Testis (tissue), 2 donors: ENCODE measurements at regions not wholly inside any gene's neighbourhood (a gene's known extent, or its start where the extent isn't known, plus 50 kb on each side); places are given as distances from the start of the nearest gene placed in this dataset.

Source experiments
- DNase-seq: peaks from one replicate; pipeline ENCODE4 v3.0.0-alpha.2; 2019
- H3K27ac ChIP-seq, 2 donors: fragments of 200-600 bp; sonication (generic); one replicate each; pipeline ENCODE4 v1.5.1; 2019
- H3K27me3 ChIP-seq: fragments of 200-600 bp; sonication (generic); one replicate; pipeline ENCODE4 v1.5.1; 2019
- H3K36me3 ChIP-seq: fragments of 200-600 bp; sonication (generic); one replicate; pipeline ENCODE4 v1.5.1; 2017; ENCODE audit warnings: low read depth; ENCODE audit errors: missing control alignments
- H3K4me1 ChIP-seq: fragments of 200-600 bp; sonication (generic); one replicate; pipeline ENCODE4 v1.5.1; 2019
- H3K4me3 ChIP-seq, 2 donors: fragments of 200-600 bp; sonication (generic); one replicate each; pipeline ENCODE4 v1.5.1; 2017 to 2019
- H3K9me3 ChIP-seq: fragments of 200-600 bp; sonication (generic); one replicate; pipeline ENCODE4 v1.5.1; 2017
- POLR2A ChIP-seq: fragments of 450-650 bp; IDR thresholded peaks from one replicate; pipeline ENCODE4 v1.6.1; 2017; ENCODE audit warnings: antibody characterized with exemption, mild to moderate bottlenecking, moderate library complexity
- WGBS, 2 donors: methylation state at CpG; one replicate each; pipeline ENCODE4 v1.1.5; 2018; 5-methylcytosine and 5-hydroxymethylcytosine counted together
- intact Hi-C: fragments of 100-400 bp; cut with DNase I; formaldehyde crosslinking; loops from one replicate; pipeline ENCODE4 v1.15.1; 2023; ENCODE audit warnings: low total_unique reads
- TF ChIP-seq, protein P1 (sequence below), 3 experiments: fragments of 450-650 bp in 2 of 3; fragments of 200-600 bp in 1 of 3; sonication (generic) in 1 of 3; IDR thresholded peaks; one replicate each; pipeline ENCODE4 v1.5.1; 2016 to 2019; ENCODE audit warnings: antibody characterized with exemption in 3 of 3, mild to moderate bottlenecking in 2 of 3, moderate library complexity in 1 of 3

DNA sequence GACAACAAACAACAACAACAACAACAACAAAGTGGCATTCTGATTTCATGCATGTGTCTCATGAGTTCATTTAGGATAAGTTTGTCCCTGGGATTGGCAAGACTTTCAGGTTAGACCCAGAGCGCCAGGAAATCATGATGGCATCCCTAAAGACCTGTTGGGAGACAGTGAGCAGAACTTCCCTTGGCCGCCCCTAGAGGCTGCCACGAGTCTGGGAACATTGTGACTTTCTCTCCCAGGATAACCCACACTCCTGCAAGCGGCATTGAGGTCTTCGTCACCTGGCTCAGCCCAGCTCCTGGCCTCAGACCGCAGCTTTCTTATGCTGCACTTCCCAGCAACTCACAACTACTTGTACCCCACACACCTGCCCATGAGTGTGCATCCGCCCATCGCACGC is 80.5 kb upstream of the RNF32 start:
- no peaks in the 10 kb centered on the region for H3K4me1 ChIP-seq
- TF ChIP-seq, protein P1, sequence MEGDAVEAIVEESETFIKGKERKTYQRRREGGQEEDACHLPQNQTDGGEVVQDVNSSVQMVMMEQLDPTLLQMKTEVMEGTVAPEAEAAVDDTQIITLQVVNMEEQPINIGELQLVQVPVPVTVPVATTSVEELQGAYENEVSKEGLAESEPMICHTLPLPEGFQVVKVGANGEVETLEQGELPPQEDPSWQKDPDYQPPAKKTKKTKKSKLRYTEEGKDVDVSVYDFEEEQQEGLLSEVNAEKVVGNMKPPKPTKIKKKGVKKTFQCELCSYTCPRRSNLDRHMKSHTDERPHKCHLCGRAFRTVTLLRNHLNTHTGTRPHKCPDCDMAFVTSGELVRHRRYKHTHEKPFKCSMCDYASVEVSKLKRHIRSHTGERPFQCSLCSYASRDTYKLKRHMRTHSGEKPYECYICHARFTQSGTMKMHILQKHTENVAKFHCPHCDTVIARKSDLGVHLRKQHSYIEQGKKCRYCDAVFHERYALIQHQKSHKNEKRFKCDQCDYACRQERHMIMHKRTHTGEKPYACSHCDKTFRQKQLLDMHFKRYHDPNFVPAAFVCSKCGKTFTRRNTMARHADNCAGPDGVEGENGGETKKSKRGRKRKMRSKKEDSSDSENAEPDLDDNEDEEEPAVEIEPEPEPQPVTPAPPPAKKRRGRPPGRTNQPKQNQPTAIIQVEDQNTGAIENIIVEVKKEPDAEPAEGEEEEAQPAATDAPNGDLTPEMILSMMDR (IDR thresholded peaks at IDR 0.05) = no peak
- no peak for TF ChIP-seq POLR2A
- H3K9me3 ChIP-seq = no peaks in the 10 kb centered on the region
- H3K27me3 ChIP-seq = no peaks in the 10 kb centered on the region
- no peak overlapping the region for H3K27ac ChIP-seq
- DNase-seq = no peak
- H3K4me3 ChIP-seq = no peak overlapping the region
- no peaks in the 10 kb centered on the region for H3K36me3 ChIP-seq
- WGBS, 2 donors = 75 to 82% methylated on average over 7 to 9 of the region's 9 CpGs
- intact Hi-C loops = no loop called here

GRCh38 chr7:156559001-156559400 is 81.6 kb upstream of the RNF32 start:
- Histone ChIP-seq H3K4me1 (no peaks in the 10 kb centered on the region), H3K27me3 (no peaks in the 10 kb centered on the region), H3K36me3 (no peaks in the 10 kb centered on the region), H3K27ac (no peak overlapping the region), H3K9me3 (no peaks in the 10 kb centered on the region), H3K4me3 (no peak overlapping the region)
- WGBS, 2 donors = 95 to 97% methylated on average over 9 of the region's 9 CpGs
- DNase-seq = no peak
- TF ChIP-seq, protein P1 (IDR thresholded peaks at IDR 0.05) = no peak
- intact Hi-C loops = no loop called here

- intact Hi-C loops = no loop called here
- Histone ChIP-seq H3K27ac (no peak overlapping the region), H3K27me3 (no peaks in the 10 kb centered on the region), H3K4me1 (no peaks in the 10 kb centered on the region), H3K4me3 (no peak overlapping the region), H3K36me3 (no peaks in the 10 kb centered on the region), H3K9me3 (no peaks in the 10 kb centered on the region)
- no peak for DNase-seq
- WGBS, 2 donors = 85 to 91% methylated on average over 4 of the region's 4 CpGs
- TF ChIP-seq, protein P1 (IDR thresholded peaks at IDR 0.05) = no peak
- no peak for TF ChIP-seq POLR2A
Measured at GRCh38 chr7:156558198-156558597, 82.4 kb upstream of the RNF32 start.

DNA sequence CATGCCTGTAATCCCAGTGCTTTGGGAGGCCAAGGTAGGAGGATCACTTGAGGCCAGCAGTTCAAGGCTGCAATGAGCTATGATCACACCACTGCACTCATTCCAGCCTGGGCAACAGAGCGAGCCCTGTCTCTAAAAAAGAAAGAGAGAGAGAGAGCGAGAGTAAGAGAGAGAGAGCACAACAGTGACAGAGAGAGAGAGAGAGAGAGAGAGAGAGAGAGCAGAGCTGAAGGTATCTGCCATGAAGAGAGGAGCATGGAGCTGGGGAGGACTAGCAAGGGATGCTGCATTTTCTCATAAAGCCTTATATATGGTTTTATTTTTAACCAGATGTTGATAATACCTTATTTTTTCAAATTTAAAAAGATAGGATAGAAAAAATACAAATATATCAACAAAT is 84.5 kb upstream of the RNF32 start:
- 80 to 87% methylated on average over 2 of the region's 2 CpGs for WGBS, 2 donors
- DNase-seq = no peak
- Histone ChIP-seq H3K9me3 (no peaks in the 10 kb centered on the region), H3K27ac (no peak overlapping the region), H3K27me3 (no peaks in the 10 kb centered on the region), H3K4me1 (no peaks in the 10 kb centered on the region), H3K36me3 (no peaks in the 10 kb centered on the region), H3K4me3 (no peak overlapping the region)
- no peak for TF ChIP-seq POLR2A
- TF ChIP-seq, protein P1 (IDR thresholded peaks at IDR 0.05) = no peak
- intact Hi-C loops = no loop called here

DNA sequence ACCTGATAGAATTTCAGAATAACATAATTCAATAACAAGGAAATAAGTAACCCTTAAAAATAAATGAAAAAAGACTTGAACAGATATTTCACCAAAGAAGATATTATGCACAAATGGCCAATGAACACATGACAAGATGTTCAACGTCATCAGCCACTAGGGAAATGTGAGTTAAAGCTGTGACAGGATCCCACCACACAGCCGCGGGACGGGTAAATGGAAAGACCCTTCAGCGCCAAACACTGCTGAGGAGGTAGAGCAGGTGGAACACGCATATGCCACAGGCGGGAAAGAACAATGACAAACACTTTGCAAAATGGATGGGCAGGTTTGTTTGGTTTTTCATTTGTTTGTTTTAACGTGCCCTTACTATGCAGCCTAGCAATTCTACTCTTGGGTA is 86.1 kb upstream of the RNF32 start:
- no peaks in the 10 kb centered on the region for H3K9me3 ChIP-seq
- DNase-seq = no peak
- no peaks in the 10 kb centered on the region for H3K36me3 ChIP-seq
- 89 to 91% methylated on average over 8 of the region's 8 CpGs for WGBS, 2 donors
- H3K4me3 ChIP-seq = no peak overlapping the region
- H3K27ac ChIP-seq = no peak overlapping the region
- H3K4me1 ChIP-seq = no peaks in the 10 kb centered on the region
- no peaks in the 10 kb centered on the region for H3K27me3 ChIP-seq
- intact Hi-C loops = no loop called here
- TF ChIP-seq, protein P1 (IDR thresholded peaks at IDR 0.05) = no peak
- TF ChIP-seq POLR2A = no peak
